Thoracic aorta (tissue), 2 donors: ENCODE measurements at regions not wholly inside any gene's neighbourhood (a gene's known extent, or its start where the extent isn't known, plus 50 kb on each side); places are given as distances from the start of the nearest gene placed in this dataset.

Source experiments
- ATAC-seq: fragments of 150-250 bp; one replicate; pipeline ENCODE4 v1.8.0; 2017; ENCODE audit warnings: low read depth; ENCODE audit not compliant: insufficient number of reproducible peaks, low FRiP score
- DNase-seq: peaks from one replicate; pipeline ENCODE4 v3.0.0-alpha.2; 2020; ENCODE audit warnings: low spot score
- H3K27ac ChIP-seq, 2 donors: fragments of 200-600 bp; sonication (generic); 1 replicate in 1 of 2; 2 replicates in 1 of 2; pipeline ENCODE4 v1.5.1; 2016; ENCODE audit warnings: mild to moderate bottlenecking in 2 of 2, moderate library complexity in 2 of 2
- H3K27me3 ChIP-seq: fragments of 200-600 bp; sonication (generic); replicated peaks from 2 replicates; pipeline ENCODE4 v1.6.0; 2016; ENCODE audit warnings: mild to moderate bottlenecking; ENCODE audit not compliant: insufficient read depth
- H3K36me3 ChIP-seq: fragments of 200-600 bp; sonication (generic); one replicate; pipeline ENCODE4 v1.5.1; 2016
- H3K4me1 ChIP-seq, 2 donors: fragments of 200-600 bp; sonication (generic); 1 replicate in 1 of 2; 2 replicates in 1 of 2; pipeline versions ENCODE4 v1.5.1 to v1.6.0; 2016; ENCODE audit warnings: low read depth in 2 of 2, mild to moderate bottlenecking in 1 of 2; ENCODE audit not compliant: control insufficient read depth in 1 of 2
- H3K4me3 ChIP-seq: fragments of 200-600 bp; sonication (generic); 2 replicates; pipeline ENCODE4 v1.5.1; 2016; ENCODE audit warnings: mild to moderate bottlenecking
- H3K9me3 ChIP-seq: fragments of 200-600 bp; sonication (generic); 2 replicates; pipeline ENCODE4 v1.5.1; 2016
- CTCF ChIP-seq: fragments of 200-600 bp; sonication (generic); IDR thresholded peaks from one replicate; pipeline ENCODE4 v1.5.1; 2019; ENCODE audit warnings: antibody characterized with exemption

GRCh38 chr1:56191369-56191768, 388.0 kb downstream of the PLPP3 start:
- Histone ChIP-seq H3K36me3 (no peaks in the 10 kb centered on the region), H3K9me3 (no peaks in the 10 kb centered on the region), H3K27me3 (no peaks in the 10 kb centered on the region), H3K4me3 (no peak overlapping the region), H3K27ac (no peak overlapping the region), H3K4me1 (peaks cover 0 to 16% of the 10 kb centered on the region in 2 donors)
- no peak for DNase-seq
- TF ChIP-seq CTCF = no peak
- no peak for ATAC-seq

GRCh38 chr1:56190806-56191365, 388.5 kb downstream of the PLPP3 start:
- DNase-seq (no peak), ATAC-seq (no peak)
- no peaks in the 10 kb centered on the region for H3K27me3 ChIP-seq
- H3K9me3 ChIP-seq = no peaks in the 10 kb centered on the region
- H3K4me3 ChIP-seq = no peak overlapping the region
- peaks cover 0 to 14% of the 10 kb centered on the region in 2 donors for H3K4me1 ChIP-seq
- no peak for TF ChIP-seq CTCF
- H3K36me3 ChIP-seq = no peaks in the 10 kb centered on the region
- H3K27ac ChIP-seq = no peak overlapping the region

GRCh38 chr1:56189946-56190805, 389.2 kb downstream of the PLPP3 start:
- H3K36me3 ChIP-seq = no peaks in the 10 kb centered on the region
- H3K27me3 ChIP-seq = no peaks in the 10 kb centered on the region
- no peaks in the 10 kb centered on the region for H3K9me3 ChIP-seq
- no peak overlapping the region for H3K4me3 ChIP-seq
- peaks cover 0 to 14% of the 10 kb centered on the region in 2 donors for H3K4me1 ChIP-seq
- no peak for ATAC-seq
- H3K27ac ChIP-seq = no peak overlapping the region
- no peak for DNase-seq
- TF ChIP-seq CTCF = no peak

- Histone ChIP-seq H3K4me3 (no peak overlapping the region), H3K36me3 (no peaks in the 10 kb centered on the region), H3K27me3 (no peaks in the 10 kb centered on the region), H3K4me1 (peaks cover 0 to 14% of the 10 kb centered on the region in 2 donors), H3K27ac (no peak overlapping the region), H3K9me3 (no peaks in the 10 kb centered on the region)
- ATAC-seq (no peak), DNase-seq (no peak)
- TF ChIP-seq CTCF = no peak
Observed at GRCh38 chr1:56189454-56189853, 389.9 kb downstream of the PLPP3 start.

GRCh38 chr1:56188855-56189254, 390.5 kb downstream of the PLPP3 start:
- no peak for TF ChIP-seq CTCF
- no peak overlapping the region for H3K27ac ChIP-seq

More at GRCh38 chr1:56188855-56189254, 390.5 kb downstream of the PLPP3 start:
- Histone ChIP-seq H3K27me3 (no peaks in the 10 kb centered on the region), H3K9me3 (no peaks in the 10 kb centered on the region), H3K4me3 (no peak overlapping the region), H3K36me3 (no peaks in the 10 kb centered on the region), H3K4me1 (peaks cover 0 to 14% of the 10 kb centered on the region in 2 donors)
- ATAC-seq (no peak), DNase-seq (no peak)
